HCT116 (cell line): ENCODE measurements at regions not wholly inside any gene's neighbourhood (a gene's known extent, or its start where the extent isn't known, plus 50 kb on each side); places are given as distances from the start of the nearest gene placed in this dataset.

Experiments used
- ATAC-seq: fragments of 200-7000 bp; cut with Tn5 transposase; 2 replicates; pipeline ENCODE4 v1.9.1; 2020; ENCODE audit warnings: mild to moderate bottlenecking, moderate library complexity
- BruUV-seq: library from RNA; stranded (reverse); fragments of 400-500 nt; replicated peaks from 2 replicates; lab custom pipeline; 2021; lab: Mats Ljungman, UMichigan
- CTCF ChIA-PET: fragments of 300-600 bp; sonication (Branson Sonifier 250); formaldehyde crosslinking; loops from one replicate; lab custom pipeline; 2021; ENCODE audit warnings: antibody characterized with exemption; lab: Charles Lee
- POLR2A ChIA-PET: fragments of 300-600, 350-600 bp; sonication (Branson Sonifier 250); formaldehyde crosslinking; loops from one replicate; lab custom pipeline; 2021; ENCODE audit warnings: antibody characterized with exemption; lab: Charles Lee
- RAD21 ChIA-PET, 2 experiments: fragments of 300-600 bp; sonication (Branson Sonifier 250); formaldehyde crosslinking; loops; one replicate each; lab custom pipeline; 2023; ENCODE audit warnings: low total read pairs in 2 of 2; ENCODE audit not compliant: uncharacterized antibody in 2 of 2, unreplicated experiment in 2 of 2, low non-redundant PET in 1 of 2; lab: Charles Lee
- DNase-seq: peaks from one replicate; pipeline ENCODE4 v3.0.0-alpha.2; 2010; ENCODE audit warnings: low read depth, low spot score
- H2AFZ ChIP-seq: fragments of 200-600 bp; shearing (Covaris generic), sonication (generic); 2 replicates; pipeline ENCODE4 v1.6.1; 2017; ENCODE audit warnings: low read depth, mixed run types, mixed read lengths, antibody characterized with exemption, low read length; ENCODE audit not compliant: poor library complexity, severe bottlenecking
- H3K27ac ChIP-seq: 2 replicates; pipeline ENCODE4 v1.5.1; 2012; ENCODE audit warnings: low read depth, low read length
- H3K27me3 ChIP-seq: fragments of 200-600 bp; sonication (generic); 2 replicates; pipeline ENCODE4 v1.6.1; 2016; ENCODE audit warnings: mixed run types, low read length, mixed read lengths; ENCODE audit not compliant: insufficient read depth
- H3K36me3 ChIP-seq, 2 experiments: fragments of 200-500 bp in 1 of 2; fragments of 200-600 bp in 1 of 2; sonication (Bioruptor generic) in 1 of 2; sonication (generic) in 1 of 2; 2 replicates each; pipeline versions ENCODE4 v1.5.1 to v1.6.1; 2014 to 2016; ENCODE audit warnings: low read length in 2 of 2, inconsistent platforms in 1 of 2, mixed read lengths in 1 of 2, mixed run types in 1 of 2; ENCODE audit not compliant: insufficient read depth in 2 of 2, control insufficient read depth in 1 of 2
- H3K4me1 ChIP-seq, 2 experiments: fragments of 200-600 bp in 1 of 2; sonication (generic) in 1 of 2; 2 replicates each; pipeline versions ENCODE4 v1.5.1 to v1.6.1; 2012 to 2017; ENCODE audit warnings: low read length in 2 of 2, inconsistent platforms in 1 of 2, mild to moderate bottlenecking in 1 of 2, mixed read lengths in 1 of 2, mixed run types in 1 of 2, moderate library complexity in 1 of 2; ENCODE audit not compliant: insufficient read depth in 2 of 2, control insufficient read depth in 1 of 2
- H3K4me2 ChIP-seq: fragments of 200-600 bp; sonication (generic); 2 replicates; pipeline ENCODE4 v1.6.1; 2017; ENCODE audit warnings: mixed run types, low read length, mixed read lengths
- H3K4me3 ChIP-seq, 2 experiments: fragments of 200-600 bp in 1 of 2; sonication (generic) in 1 of 2; replicated peaks in 1 of 2; 2 replicates each; pipeline ENCODE4 v1.5.1; 2011 to 2016; ENCODE audit warnings: low read length in 2 of 2, control low read depth in 1 of 2, low read depth in 1 of 2, mild to moderate bottlenecking in 1 of 2, mixed read lengths in 1 of 2, mixed run types in 1 of 2
- H3K79me2 ChIP-seq: fragments of 200-600 bp; sonication (generic); 2 replicates; pipeline ENCODE4 v1.6.1; 2017; ENCODE audit warnings: mild to moderate bottlenecking, mixed run types, low read length, moderate library complexity, mixed read lengths; ENCODE audit not compliant: insufficient read depth
- H3K9ac ChIP-seq: fragments of 200-600 bp; sonication (generic); 2 replicates; pipeline ENCODE4 v1.6.1; 2016; ENCODE audit warnings: low read length, mixed read lengths
- H3K9me2 ChIP-seq: fragments of 200-600 bp; sonication (generic), shearing (Covaris generic); 2 replicates; pipeline ENCODE4 v1.6.1; 2017; ENCODE audit warnings: mixed run types, mild to moderate bottlenecking, moderate library complexity; ENCODE audit not compliant: insufficient read depth
- H3K9me3 ChIP-seq, 2 experiments: fragments of 200-500 bp in 1 of 2; fragments of 200-600 bp in 1 of 2; sonication (Bioruptor generic) in 1 of 2; sonication (generic) in 1 of 2; 2 replicates each; pipeline ENCODE4 v1.6.1; 2014 to 2017; ENCODE audit warnings: low read length in 2 of 2, mixed read lengths in 2 of 2, inconsistent platforms in 1 of 2, low read depth in 1 of 2, mild to moderate bottlenecking in 1 of 2, mixed run types in 1 of 2, moderate library complexity in 1 of 2; ENCODE audit not compliant: control insufficient read depth in 1 of 2, insufficient read depth in 1 of 2
- H4K20me1 ChIP-seq: fragments of 200-600 bp; sonication (generic), shearing (Covaris generic); 2 replicates; pipeline ENCODE4 v1.6.1; 2017; ENCODE audit warnings: mixed run types, mild to moderate bottlenecking, moderate library complexity; ENCODE audit not compliant: insufficient read depth
- ATF3 ChIP-seq: IDR thresholded peaks from 2 replicates; pipeline ENCODE4 v1.6.1; 2012
- CEBPB ChIP-seq: IDR thresholded peaks from 2 replicates; pipeline ENCODE4 v1.6.1; 2012; ENCODE audit warnings: low read depth
- REST ChIP-seq: IDR thresholded peaks from 2 replicates; pipeline ENCODE4 v1.6.1; 2012; ENCODE audit warnings: low read depth
- SP1 ChIP-seq: IDR thresholded peaks from 2 replicates; pipeline ENCODE4 v1.6.1; 2012; ENCODE audit warnings: low read depth
- YY1 ChIP-seq: IDR thresholded peaks from 2 replicates; pipeline ENCODE4 v1.6.1; 2011; ENCODE audit warnings: low read length, low read depth, moderate library complexity, mild to moderate bottlenecking; ENCODE audit not compliant: insufficient replicate concordance; ENCODE audit errors: extremely low read depth
- ZFX ChIP-seq: fragments of 450-650 bp; IDR thresholded peaks from 2 replicates; pipeline ENCODE4 v1.6.1; 2017
- ZNF274 ChIP-seq: fragments of 200-500 bp; sonication (Bioruptor generic); IDR thresholded peaks from 2 replicates; pipeline ENCODE4 v1.6.1; 2014; ENCODE audit warnings: mild to moderate bottlenecking, low read depth, low read length, inconsistent platforms
- intact Hi-C: fragments of 100-400 bp; cut with micrococcal nuclease; formaldehyde crosslinking; loops from 2 replicates; pipeline ENCODE4 v1.10.0; 2022

GRCh38 chr14:98694541-98694940 lies 577.5 kb downstream of the BCL11B start:
- H3K9ac ChIP-seq = no peak overlapping the region
- H3K27me3 ChIP-seq = no peaks in the 10 kb centered on the region
- TF ChIP-seq CEBPB (no peak), ZFX (no peak), REST (no peak), SP1 (no peak), ATF3 (no peak)
- TF ChIP-seq, all 23 proteins: peak for 0
- Histone ChIP-seq H3K9me2 (no peaks in the 10 kb centered on the region), H3K79me2 (no peaks in the 10 kb centered on the region), H3K4me3 (no peak overlapping the region), H3K27ac (no peak overlapping the region), H3K4me1 (no peaks in the 10 kb centered on the region), H2AFZ (no peak overlapping the region), H3K9me3 (no peaks in the 10 kb centered on the region), H4K20me1 (no peaks in the 10 kb centered on the region), H3K4me2 (no peak overlapping the region), H3K36me3 (no peaks in the 10 kb centered on the region)
- CTCF ChIA-PET = no interaction called here
- DNase-seq = no peak
- BruUV-seq = no TSS peak
- POLR2A ChIA-PET = no interaction called here
- no peak for ATAC-seq
- intact Hi-C loops = no loop called here
- RAD21 ChIA-PET = no interaction called here

- ATAC-seq (no peak), DNase-seq (no peak)
- ChIA-PET POLR2A (no interaction called here), RAD21 (no interaction called here), CTCF (no interaction called here)
- Histone ChIP-seq H3K27ac (no peak overlapping the region), H3K4me1 (no peaks in the 10 kb centered on the region), H2AFZ (no peak overlapping the region), H3K27me3 (no peaks in the 10 kb centered on the region), H3K9me3 (no peaks in the 10 kb centered on the region), H3K4me2 (no peak overlapping the region), H3K79me2 (no peaks in the 10 kb centered on the region), H3K36me3 (no peaks in the 10 kb centered on the region), H3K4me3 (no peak overlapping the region), H4K20me1 (no peaks in the 10 kb centered on the region), H3K9me2 (no peaks in the 10 kb centered on the region), H3K9ac (no peak overlapping the region)
- BruUV-seq = no TSS peak
- no peak for TF ChIP-seq YY1
- no peak for TF ChIP-seq CEBPB
- TF ChIP-seq ZNF274 = no peak
- intact Hi-C loops = no loop called here
Measured at GRCh38 chr14:98695809-98696208, 576.2 kb downstream of the BCL11B start.
